ENCODE measurements at regions not wholly inside any gene's neighbourhood (a gene's known extent, or its start where the extent isn't known, plus 50 kb on each side); places are given as distances from the start of the nearest gene placed in this dataset.

- Histone ChIP-seq H3K9ac (replicated peaks; ENCODE audit: extremely low read depth, insufficient read depth, low read length) (no peak overlapping the region), H3K4me1 (ENCODE audit: control insufficient read depth, extremely low read depth, insufficient read depth, low read length) (no peaks in the 10 kb centered on the region), H3K27me3 (ENCODE audit: control insufficient read depth in 2 of 2, insufficient read depth in 2 of 2, low read length in 2 of 2) (no peaks in the 10 kb centered on the region), H2AFZ (ENCODE audit: low read depth, low read length) (no peak overlapping the region), H3K27ac (ENCODE audit: insufficient read depth, low read depth, low read length) (no peak overlapping the region), H4K20me1 (replicated peaks; ENCODE audit: control insufficient read depth, extremely low read depth, insufficient read depth, low read length) (no peaks in the 10 kb centered on the region), H3K79me2 (ENCODE audit: control insufficient read depth, insufficient read depth, low read length) (no peaks in the 10 kb centered on the region), H3K4me3 (replicated peaks in 1 of 3; ENCODE audit: insufficient read depth in 1 of 3, low read depth in 1 of 3, low read length in 3 of 3) (no peak overlapping the region), H3K9me1 (replicated peaks; ENCODE audit: control insufficient read depth, extremely low read depth, insufficient read depth, low read length) (no peaks in the 10 kb centered on the region), H3K36me3 (ENCODE audit: control insufficient read depth in 2 of 2, extremely low read depth in 1 of 2, insufficient read depth in 2 of 2, low read length in 2 of 2) (no peaks in the 10 kb centered on the region), H3K4me2 (ENCODE audit: insufficient read depth, low read length) (no peak overlapping the region), H3K9me3 (replicated peaks; ENCODE audit: control insufficient read depth, insufficient read depth, low read length) (no peaks in the 10 kb centered on the region)
- intact Hi-C loops (cut with micrococcal nuclease) = no loop called here
- TF ChIP-seq JUN (IDR thresholded peaks at IDR 0.05; ENCODE audit: borderline replicate concordance, insufficient read depth, insufficient read length, low read depth) (no peak), POLR2AphosphoS5 (IDR thresholded peaks at IDR 0.05; ENCODE audit: insufficient read depth, low read depth, low read length) (no peak), CTCF (IDR thresholded peaks at IDR 0.05; ENCODE audit: extremely low read depth in 1 of 2, insufficient read depth in 1 of 2, low read depth in 1 of 2, low read length in 2 of 2) (no peak), MYC (IDR thresholded peaks at IDR 0.05; ENCODE audit: low read depth, low read length) (no peak), POLR2A (IDR thresholded peaks at IDR 0.05; ENCODE audit: low read depth, low read length) (no peak), FOS (IDR thresholded peaks at IDR 0.05; ENCODE audit: borderline replicate concordance, insufficient read depth, low read length) (no peak), GATA2 (IDR thresholded peaks at IDR 0.05; ENCODE audit: insufficient read depth, insufficient read length, low read depth, low read length) (no peak), EZH2 (IDR thresholded peaks at IDR 0.05; ENCODE audit: borderline replicate concordance, low read depth, low read length, severe bottlenecking) (no peak)
- TF ChIP-seq, protein P1, sequence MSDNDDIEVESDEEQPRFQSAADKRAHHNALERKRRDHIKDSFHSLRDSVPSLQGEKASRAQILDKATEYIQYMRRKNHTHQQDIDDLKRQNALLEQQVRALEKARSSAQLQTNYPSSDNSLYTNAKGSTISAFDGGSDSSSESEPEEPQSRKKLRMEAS (IDR thresholded peaks at IDR 0.05; ENCODE audit: insufficient read depth, insufficient read length) = no peak
- no peak for FAIRE-seq
- ChIA-PET POLR2A (no interaction called here), CTCF (no interaction called here)
- BruUV-seq (replicated peaks) = no TSS peak
- no peak for DNase-seq (ENCODE audit: low read depth, low spot score)
- dilution Hi-C loops (cut with MboI; ENCODE audit: extremely low pct_ligation_motif_present, low sequenced_read_pairs) = no loop called here
Measured at GRCh38 chr11:126146454-126147192, 64.8 kb downstream of the RPUSD4 start.
